Islet of Langerhans (tissue), 1 donor: ENCODE measurements at regions not wholly inside any gene's neighbourhood (a gene's known extent, or its start where the extent isn't known, plus 50 kb on each side); places are given as distances from the start of the nearest gene placed in this dataset.

Experiments used
- FAIRE-seq: peaks from one replicate; lab custom pipeline; 2011; peaks lifted over from hg19 to GRCh38; lab: Jason Lieb, UNC

DNA sequence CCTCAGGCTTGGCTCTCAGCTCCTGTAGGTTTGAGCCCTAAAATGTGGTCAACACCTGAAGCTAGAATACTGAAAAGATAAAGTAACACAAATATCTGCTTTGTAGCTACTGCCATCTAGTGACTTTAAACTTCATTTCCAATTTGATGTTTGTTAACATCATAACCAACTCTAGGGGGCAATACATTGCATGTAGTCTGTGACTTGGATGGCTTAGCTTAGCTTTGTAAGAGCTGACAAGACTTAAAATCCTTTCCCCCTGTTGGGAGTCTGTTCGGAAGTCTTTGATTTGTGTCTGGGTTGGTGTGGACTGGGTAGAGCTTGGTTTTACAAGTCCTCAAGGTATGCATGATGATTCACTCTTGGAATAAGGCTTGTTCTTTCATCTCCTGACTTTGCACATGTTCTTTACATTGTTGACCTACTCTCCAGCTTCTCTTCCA lies 51.7 kb downstream of the SCN11A start:
- FAIRE-seq, result peak; percentile 98

DNA sequence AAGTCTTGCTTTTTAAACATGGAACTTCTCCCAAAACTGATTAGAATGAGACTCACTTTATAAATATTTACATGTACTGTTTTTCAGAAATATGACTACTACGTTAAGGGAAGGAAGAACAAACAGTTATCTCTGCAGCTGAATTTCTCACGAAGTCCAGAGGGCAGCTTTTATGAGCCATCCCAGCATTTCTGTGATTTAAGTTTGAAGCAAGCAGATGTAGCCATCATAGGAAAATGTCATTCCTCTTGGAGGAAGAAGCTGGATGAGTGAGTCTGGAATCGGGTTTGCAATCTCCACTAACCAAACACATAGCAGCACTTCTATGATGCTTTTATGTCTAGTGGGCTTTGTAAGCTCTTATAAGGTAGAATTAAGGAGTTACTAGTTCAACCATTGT lies 53.7 kb downstream of the SCN11A start:
- FAIRE-seq, result no peak

DNA sequence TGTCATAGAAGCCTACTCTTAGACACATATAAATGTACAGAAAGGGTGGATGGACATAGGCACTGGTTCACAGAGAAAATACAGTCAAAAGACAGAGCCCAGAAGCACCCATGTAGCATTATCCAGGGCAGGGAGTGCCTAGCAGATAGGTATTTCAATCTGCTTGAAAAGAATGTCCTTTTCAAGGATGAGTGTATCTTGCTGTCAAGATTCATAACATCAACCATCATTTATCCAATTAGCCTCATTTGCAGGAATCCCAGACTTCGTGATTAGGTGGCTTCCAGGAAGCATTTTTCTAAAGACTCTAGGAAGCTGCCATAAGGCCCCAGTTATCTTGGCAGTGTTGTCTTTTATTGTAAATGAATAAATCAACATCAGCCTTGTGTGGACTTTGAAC lies 55.6 kb downstream of the SCN11A start:
- FAIRE-seq, result no peak

DNA sequence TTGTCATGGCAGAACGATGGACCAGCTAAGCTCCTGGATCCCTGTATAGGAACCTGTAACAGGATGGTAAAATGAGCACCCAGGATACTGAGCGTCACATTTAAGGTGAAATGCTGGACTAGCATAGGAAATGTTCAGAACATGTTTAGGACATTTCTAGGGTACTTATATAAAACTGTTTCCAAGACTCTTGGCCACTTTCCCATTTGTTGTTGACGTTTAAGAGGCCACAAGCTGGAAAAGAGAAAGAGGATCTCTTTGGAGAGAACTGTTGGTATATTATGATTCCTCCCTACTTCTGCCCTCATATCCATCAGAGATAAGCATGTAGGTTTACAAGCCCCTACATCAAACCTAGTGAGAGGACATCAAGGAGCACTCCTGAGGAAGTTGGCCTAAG lies 57.5 kb downstream of the SCN11A start:
- no peak for FAIRE-seq

DNA sequence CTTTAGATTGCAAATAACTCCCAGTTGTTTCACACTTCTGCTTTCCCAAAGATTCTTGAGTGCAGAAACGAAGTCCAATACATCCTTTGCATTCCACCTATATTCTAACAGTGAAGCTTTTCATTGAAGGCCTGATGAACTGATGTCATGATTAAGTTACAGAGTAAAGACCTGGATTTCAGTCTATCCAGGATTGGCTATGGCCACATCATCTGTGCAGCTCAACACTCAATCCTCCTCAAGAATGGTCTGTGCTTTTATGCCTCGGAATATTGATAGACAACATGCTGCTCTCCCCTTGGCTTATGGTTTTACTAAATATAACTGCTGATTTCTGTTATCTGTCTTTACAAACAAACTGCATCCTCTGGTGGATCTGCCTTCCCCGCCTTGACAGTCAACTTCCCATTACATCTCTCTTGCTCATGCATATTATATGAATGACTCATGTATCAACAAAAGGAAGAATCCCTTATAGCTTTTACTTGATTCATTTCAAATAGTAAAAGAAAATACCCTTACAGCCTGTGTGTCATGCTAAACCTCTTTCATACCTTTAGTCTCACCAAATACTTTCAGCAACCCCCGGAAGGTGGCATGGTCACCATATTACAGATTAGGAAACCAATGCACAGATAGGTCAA lies 59.5 kb downstream of the SCN11A start:
- no peak for FAIRE-seq

DNA sequence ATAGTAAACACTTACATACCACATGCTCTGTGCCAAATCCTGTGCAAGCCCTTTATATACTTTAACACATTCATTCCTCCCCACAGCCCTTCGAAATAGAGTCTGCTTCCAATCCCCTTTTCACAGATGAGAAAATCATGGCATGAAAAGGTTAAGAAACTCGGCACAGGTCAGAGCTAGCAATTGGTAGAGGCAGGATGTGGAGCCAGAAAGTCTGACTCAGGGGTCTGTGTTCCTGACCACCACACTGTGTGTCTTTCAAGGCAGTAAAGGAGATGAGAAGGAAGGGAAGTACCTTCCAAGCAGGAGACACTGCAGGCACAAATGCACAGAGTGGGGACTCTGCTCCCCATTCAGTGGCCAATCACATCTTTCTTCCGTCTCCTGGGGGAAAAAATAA lies 61.1 kb downstream of the SCN11A start:
- no peak for FAIRE-seq

DNA sequence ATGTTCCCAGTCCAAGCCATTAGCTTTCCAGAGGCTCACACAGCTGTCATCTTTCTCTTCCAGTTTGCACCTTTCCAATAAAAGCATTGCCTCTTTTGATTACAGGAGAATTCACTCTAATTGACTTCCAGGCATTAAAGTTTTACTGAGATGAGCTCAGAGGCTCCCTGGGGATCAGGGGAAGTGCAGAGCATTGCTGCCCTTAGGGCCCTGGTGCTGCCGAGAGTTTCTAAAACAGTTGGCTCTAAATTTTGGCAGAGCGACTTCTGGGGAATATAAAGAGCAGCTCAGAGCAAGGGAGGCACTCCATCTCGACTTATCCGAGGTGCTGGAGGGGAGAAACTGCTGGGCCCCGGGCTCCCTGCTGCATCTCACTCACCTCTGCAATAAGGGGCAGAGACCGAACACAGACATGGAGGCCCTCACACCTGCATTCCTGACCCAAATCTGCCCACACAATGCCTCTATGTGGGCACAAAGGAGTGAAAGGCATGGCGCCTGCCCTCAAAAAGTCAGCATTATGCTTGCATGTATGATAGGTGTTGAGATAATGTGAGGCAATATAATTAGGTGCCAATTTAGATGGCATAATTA lies 61.7 kb downstream of the SCN11A start:
- FAIRE-seq, result no peak

DNA sequence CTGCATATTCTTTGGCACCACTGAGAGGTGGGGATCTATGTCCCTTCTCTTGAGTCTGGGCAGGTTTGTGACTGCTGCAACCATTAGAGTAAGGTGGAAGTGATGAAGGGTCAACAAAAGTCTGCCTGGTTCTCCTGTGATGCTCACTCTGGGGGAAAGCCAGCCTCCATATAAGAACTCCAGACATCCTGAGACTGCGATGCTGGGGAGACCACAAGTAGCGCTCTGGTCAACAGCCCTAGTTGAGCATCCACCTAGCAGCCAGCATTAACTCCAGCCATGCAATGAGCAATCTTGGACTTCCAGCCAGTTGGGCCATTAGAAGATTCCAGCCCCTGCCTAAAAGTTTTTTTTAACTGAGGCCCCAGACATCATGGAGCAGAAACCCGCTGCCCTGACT lies 62.8 kb downstream of the SCN11A start:
- no peak for FAIRE-seq

DNA sequence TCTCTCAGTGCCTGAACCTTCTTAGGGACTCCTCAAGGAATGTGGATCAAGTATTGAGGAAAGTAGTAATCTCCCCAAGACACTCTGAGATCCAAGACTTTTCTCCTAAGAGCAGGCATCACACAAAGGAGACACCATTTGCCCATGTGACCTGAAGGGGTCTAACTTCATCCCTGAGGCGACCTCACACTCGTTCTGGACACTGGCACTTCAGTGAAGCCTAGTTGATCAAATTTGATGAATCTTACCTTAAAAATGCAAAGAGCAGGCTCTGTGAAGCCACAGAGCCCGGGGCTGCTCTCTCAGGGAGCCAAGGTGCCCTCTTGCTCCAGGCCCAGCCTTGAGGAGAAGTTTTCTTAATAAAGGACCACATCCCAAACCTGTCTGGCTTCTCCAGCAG lies 64.3 kb downstream of the SCN11A start:
- FAIRE-seq, result no peak

DNA sequence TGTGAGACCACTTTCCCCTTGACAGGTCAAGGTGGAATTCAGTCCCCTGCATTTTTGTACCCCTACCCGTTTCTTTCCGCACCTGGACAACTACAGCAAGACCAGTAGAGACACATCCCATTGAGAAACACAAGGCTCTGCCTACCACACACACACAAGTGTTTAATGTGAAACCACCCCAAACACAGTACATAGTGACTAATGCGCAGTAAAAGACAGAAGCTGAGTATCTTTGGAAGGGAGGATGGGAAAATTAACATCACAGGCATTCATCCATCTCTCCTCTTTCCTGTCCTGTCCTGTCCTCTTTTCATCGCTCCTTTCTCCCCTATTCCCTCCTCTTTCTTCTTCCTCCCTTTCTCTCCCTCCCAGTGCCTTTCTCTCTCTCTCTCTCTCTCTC lies 64.8 kb downstream of the SCN11A start:
- no peak for FAIRE-seq

DNA sequence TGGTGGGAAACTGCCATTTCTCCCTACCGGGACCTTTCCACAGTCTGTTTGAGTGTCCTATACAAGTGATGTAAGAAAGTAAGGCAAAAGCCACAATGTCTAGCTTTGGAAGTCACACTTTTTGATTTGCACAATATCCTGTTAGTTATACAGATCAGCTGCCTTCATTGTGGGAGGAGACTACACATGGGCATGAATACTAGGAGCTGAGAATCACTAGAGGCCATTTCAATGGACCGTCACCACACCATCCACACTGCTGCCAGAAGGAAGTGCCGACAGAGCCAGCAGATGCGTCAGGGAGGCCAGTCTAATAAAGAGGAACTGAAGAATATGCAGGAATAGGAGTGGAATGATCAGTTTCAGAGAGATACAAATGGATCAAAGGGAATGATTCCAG lies 65.8 kb downstream of the SCN11A start:
- no peak for FAIRE-seq

DNA sequence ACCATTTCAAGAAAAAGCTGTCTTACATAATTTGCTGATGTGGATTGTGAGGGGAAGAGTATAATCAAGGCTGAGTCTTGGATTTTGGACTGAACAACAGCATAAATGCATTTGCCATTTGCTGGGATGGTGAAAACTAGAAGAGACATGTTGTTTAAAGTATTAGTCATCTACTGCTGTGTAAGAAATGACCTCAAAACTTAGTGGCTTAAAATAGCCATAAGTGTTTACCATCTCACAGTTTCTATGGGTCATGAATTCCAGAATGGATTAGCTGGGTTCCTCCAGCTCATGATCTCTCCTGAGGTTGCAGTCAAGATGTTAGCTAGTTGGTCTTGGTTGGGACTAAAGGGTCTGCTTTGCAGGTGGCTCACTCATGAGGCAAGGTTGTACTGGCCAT lies 66.2 kb downstream of the SCN11A start:
- no peak for FAIRE-seq

DNA sequence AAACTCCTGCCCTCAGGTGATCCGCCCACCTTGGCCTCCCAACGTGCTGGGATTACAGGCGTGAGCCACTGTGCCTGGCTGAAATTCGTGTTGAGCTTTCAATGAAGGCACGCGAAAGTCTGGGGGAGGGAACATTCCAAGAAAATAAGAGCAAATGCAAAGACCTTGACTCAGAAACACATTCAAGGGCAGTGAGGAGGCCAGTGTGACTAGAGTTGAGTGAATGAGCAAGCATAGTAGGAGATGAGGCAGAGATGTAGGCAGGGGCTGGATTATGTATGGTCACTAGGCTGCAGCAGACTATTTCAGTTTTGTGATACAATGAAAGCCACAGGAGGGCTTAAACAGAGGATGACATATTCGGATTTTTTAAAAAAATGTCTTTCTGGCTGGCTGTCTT lies 67.0 kb downstream of the SCN11A start:
- FAIRE-seq, result no peak

DNA sequence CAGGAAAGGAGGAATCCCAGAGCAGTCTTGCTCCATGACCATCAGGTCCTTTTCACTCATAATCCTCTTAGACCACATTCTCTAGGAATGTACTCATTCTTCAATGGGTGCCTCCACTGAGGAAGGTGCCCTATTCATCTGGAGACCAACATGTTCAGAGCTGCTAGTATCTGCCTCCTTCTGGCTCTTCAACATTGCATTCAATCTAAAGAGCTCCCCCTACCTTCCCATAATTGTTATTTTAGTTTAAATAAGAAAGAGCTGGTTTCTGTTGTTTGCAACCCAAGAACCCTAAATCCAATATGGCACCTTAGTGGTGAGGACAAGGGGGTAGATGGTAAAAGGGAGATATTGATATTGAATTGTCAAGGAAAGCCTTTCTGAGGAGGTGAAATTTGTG lies 67.6 kb downstream of the SCN11A start:
- FAIRE-seq, result no peak

DNA sequence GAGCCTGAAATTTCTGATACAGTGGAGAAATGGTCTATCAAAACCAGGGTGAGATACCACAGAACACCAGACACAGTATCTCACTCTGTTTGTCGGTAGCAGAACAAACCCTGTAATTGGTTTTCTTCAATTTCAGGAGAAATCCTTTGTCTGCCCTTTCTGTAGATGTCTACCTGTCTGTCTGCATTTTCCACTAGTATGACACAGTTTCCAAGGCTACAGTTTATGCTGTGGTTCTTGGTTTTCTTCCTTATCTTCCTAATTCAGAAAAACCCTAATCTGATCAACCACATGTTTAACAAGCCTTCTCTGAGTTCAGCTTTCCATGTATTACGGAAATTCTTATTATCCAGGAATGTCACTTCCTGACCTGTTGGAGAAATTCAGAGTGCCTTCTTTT lies 70.8 kb downstream of the SCN11A start:
- no peak for FAIRE-seq

DNA sequence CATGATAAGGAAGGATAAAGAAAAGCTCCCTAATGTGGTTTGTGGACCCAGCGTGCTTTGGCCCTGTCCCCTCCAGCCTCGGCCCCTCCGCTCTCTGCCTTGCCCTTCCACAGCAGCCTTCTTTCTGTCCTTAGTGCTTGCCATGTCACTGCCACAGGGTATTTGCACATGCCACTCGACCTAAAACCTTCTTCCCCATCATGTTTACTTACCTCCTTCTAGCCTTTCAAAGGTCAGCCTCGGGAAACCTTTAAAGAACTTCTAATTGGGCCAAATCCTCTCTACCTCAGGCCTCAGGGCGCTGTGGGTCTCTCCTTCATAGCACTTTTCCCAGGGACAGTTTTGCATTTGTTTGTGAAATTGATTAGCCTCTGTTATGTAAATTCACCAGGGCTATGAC lies 73.0 kb downstream of the SCN11A start:
- no peak for FAIRE-seq

DNA sequence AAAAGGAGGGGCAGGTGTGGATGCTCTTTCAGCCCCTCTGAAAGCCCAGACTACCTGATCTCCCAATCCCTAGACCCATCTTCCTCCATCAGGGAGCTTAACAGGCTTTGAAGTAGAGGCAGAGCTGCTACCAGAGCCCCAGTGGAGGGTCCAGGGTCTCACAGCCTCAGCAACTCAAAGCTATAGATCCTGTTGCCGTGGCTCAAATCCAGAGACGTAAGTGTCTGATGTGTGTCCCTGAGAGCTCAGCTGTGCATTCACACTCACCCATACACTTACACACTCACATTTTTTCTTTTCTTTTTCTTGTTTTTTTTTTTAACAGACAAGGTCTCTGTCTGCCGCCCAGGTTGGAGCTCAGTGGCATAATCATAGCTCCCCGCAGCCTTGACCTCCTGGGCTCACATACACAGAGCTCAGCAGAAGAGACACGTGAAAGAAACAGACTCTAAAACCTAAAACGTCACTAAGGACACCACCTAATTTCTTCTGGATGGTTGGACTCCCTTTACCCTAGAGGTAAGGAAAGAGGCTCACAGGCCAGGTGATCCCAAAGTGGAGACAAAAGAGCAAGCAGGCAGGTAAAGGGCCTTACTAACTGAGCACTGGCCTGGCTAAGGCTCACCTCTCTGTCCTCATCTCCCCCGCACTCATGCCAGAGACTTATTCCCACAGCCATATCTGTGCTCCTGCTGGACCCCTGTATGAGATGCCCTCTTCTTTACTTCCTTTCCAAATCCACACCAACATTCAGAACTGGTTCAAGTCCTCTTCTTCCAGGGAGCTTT lies 80.7 kb downstream of the SCN11A start:
- FAIRE-seq, result no peak

DNA sequence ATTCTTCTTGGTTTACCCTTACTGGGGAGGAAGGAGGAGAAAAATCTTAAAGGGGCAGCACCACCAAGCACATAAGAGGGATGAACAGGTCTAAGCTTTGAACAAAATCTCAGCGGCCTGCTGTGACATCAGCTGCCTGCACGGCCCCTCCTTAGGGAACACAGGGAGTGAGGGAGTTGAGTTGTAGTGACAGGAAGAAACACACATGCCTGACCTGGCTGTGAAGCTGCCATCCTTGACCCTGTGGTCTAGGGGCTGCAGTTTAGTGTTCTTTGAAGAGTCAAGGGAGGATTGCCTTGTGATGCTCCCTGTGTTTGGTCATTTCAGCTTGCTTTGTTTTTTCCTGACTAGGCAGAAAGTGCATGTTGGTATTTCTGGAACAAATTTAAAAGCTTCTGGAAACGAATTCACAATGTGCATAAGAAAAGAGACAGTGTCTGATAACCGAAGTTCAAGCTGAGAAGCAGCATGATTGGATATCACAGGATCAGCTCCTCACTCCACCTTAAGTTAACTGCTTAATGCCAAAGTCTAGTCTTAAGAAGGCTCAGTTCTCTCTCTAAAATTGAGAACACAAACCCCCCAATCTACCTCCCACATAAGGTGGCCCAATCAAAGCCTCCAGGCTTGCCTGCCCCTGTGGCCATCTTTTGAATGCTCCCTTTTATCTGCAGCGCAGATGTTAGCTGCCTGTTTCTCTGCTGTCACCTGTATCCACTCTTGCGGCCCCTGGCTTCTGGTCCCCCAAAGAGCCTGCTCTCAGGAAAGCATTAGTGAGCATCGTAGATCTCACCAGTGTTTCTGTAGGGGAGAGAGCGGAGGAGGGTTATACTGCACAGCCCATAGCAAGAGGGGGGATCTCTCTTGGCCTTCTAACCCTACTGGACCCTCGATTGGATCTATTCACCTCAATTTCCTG lies 82.2 kb downstream of the SCN11A start:
- no peak for FAIRE-seq

DNA sequence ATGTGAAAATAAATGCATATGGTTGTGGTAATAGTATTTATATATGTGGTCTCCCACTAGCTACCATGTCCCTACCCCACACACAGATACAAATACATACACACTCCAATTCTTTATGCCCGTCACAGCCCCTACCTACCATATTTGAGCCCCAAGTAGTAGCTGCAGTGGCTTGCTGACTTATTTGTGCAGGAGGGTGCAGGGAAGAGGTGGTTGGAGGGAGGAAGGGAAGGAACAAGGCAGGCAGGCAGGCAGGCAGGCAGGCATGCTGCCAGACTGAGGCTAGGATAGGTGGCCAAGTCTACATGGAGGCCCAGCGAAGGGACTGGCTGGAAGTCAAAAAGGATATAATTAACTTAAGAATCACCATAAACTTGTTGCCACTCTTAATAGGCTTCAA lies 82.9 kb downstream of the SCN11A start:
- FAIRE-seq, result no peak

DNA sequence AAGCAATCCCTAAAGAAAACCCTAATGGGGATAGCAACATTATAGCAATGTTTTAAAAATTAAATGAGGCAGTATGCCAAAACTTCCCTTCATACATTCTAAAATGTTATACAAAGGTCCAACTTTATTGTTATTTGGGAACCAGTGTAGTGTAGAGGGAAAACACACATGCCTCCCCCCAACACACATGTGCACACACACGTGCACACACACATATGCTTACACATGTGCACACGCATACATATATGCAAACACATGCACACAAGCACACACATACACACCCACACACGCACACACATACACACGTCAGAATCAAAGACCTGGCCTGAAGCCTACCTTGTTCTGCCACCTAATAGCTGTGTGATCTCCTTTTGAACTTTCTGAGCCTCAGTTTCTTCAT lies 83.3 kb downstream of the SCN11A start:
- FAIRE-seq, result no peak

DNA sequence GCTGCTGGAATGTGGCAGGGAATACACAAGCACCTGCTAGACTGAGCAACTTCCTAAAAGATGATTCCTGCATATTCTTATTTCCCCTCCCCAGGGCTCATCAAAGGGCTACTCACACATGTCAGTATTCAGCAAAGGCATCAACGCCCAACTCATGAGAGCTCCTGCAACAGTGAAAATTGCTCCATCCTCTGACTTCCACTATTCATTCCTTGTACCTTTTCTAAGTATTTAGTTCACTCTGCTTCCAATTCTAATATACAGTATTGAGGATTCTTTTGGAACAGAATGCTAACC lies 84.1 kb downstream of the SCN11A start:
- FAIRE-seq, result no peak

DNA sequence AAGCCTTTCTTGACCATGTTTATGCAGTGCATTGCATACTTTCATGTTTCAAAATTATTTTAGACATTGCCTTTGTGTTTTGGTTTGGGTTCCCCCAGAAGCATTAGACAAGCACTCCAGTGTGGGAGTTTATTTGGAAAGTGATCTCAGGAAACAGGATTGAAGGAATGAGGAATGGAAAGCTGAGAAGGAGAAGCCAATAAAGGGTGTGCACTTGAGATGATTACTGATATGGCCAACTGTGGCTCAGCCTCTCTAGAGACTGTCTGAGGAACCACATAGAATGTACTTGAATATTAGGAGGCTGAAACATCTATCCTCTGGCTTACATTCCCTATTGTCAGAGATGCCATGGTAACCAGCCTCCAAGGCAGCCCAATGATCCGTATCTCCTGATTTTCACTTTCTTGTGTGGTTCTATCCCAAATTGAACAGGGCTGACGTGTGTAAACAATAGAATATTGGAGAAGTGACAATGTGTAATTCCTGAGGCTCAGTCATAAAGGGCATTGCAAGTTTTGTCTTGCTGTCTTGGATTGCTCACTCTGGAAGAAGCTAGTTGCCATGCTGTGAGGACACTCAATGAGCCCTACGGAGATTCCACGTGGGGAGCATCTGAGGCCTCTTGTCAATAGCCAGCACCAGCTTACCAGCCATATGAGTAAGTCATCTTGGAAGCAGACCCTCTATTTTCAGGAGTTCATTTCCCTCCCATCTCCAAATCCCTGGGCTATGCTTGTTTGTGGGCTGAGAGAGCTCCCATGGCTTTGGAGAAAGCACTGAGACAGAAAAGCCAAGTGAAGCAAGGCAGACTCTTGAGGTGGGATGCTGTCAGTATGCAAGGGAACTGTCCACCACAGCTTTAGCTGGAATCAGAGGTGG lies 84.7 kb downstream of the SCN11A start:
- FAIRE-seq, result no peak
